HG02642 (cell line): ENCODE measurements at regions not wholly inside any gene's neighbourhood (a gene's known extent, or its start where the extent isn't known, plus 50 kb on each side); places are given as distances from the start of the nearest gene placed in this dataset.
"Not testable (repeated sequence)": the region's sequence is repeated elsewhere in the genome, so short reads cannot be mapped to it uniquely, and the experiment has no call there.

Experiments used
- ATAC-seq: cut with Tn5 transposase; IDR thresholded peaks from one replicate; pipeline ENCODE4 v1.9.1; 2021; ENCODE audit warnings: mild to moderate bottlenecking; ENCODE audit not compliant: unreplicated experiment, poor library complexity

GRCh38 chr3:79953591-79954101 is 185.8 kb upstream of the ROBO1 start:
- ATAC-seq: no peak

GRCh38 chr3:79951426-79951825 is 183.6 kb upstream of the ROBO1 start:
- ATAC-seq: not testable (repeated sequence)

DNA sequence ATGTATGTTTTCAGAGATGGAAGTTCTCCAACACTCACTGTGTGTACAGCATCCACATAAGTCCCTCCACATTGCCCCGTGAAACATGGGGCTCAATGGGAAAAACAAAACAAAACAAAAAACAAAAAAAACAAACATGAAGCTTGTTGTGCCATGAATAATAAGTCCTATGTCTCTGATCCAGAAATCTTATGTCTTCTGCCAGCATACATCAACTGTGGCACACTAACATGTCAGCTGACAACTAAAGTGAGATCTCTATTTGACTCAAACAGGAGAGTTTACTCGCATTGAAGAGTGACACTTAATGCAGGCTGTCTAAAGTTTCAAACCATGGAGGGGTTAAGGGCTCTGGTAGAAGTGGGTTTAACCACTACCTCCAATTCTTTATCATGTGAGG is 180.2 kb upstream of the ROBO1 start:
- no peak for ATAC-seq

- ATAC-seq: no peak
These were observed 179.7 kb upstream of the ROBO1 start for GRCh38 chr3:79947469-79947868.

DNA sequence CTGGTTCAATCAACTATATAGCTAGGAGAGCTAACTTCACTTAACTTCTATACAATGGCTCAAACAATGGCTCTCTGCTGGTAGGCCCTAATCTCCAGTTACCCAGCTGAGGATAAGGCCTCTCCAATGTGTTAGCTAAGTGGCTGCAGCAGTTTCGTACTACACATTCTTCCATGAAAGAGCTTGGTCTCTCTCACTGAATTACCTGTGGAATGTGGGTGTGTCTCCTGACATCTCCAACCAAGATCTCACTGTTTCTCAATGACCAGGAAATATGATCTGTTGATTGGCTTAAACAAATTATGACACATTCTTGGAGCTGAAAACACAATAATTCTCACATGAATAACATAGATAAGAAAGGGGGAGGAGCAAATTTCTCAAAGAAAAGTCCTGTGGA is 169.8 kb upstream of the ROBO1 start:
- ATAC-seq: no peak

- no peak for ATAC-seq
These were observed 162.4 kb upstream of the ROBO1 start for GRCh38 chr3:79930196-79930595.

DNA sequence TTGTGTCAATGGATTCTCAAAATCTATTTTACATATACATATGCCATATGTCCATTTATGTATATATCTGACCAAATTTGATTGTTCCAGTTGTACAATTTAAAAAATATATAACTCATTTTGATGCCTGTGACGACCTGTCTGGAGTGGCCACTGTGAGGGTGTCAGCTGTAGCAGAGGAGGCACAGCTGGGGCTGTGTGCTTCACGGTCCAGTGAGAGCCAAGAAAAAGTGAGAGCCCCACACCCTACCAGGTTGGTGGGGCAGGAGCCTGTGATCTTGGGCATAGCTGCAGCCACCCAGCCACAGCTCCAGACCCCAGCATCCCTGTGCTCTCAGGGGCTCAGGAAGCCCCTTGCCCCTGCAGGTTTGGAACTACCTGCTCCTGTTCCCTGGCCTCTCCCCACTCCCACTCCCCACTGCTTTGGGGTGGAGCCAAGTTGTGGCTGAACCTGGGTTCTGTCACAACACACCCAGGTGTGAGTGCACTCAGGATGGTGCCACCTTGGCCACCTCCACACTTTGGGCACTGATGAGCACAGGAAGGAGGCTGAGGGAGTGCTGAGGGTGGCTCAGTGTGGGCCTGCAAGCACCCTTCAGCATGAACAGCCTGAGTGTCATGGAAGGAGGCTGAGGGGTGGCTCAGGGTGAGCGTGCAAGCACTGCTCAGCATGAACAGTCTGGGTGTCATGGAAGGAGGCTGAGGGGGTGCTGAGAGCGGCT is 161.1 kb upstream of the ROBO1 start:
- ATAC-seq: no peak

GRCh38 chr3:79926522-79926921 is 158.7 kb upstream of the ROBO1 start:
- ATAC-seq: no peak

DNA sequence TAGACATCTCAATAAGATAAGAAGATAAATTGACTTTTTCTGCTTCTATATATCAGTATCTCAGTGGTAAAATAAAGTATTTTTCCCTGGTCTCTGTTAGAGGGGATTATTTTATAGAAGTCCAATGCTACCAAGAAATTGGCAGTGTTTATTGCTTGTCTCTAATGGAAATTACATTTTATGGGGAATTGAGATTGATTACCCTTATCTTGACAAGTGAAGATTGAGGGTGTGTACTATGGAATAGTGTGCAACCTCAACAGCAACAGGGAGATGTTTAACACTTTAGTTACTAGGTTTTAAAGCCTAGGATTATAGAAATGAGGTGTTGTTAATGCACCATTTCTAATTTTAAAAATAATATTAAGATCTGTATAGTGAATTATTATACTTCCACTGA is 154.8 kb upstream of the ROBO1 start:
- ATAC-seq: no peak

DNA sequence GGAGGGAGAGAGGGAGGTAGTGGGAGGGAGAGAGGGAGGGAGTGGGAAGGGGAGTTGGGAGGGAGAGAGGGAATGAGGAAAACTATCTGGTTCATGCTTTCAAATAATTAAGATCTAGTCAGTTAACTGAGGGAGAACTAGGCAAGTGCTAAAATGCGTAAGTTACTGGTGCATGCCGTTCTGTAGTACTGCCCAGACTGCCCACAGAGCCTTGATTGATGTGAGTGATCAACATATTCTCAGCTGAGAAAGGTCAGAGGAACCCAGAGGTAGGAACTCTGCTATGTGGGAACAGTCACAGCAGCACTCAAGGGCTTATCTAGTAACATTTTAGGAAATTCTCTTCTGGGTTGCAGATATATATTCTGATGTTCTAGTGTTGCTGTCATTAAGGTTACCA is 149.8 kb upstream of the ROBO1 start:
- no peak for ATAC-seq

- ATAC-seq: no peak
These were observed 142.5 kb upstream of the ROBO1 start for GRCh38 chr3:79910337-79910736.

- ATAC-seq: no peak
These were observed 138.3 kb upstream of the ROBO1 start for GRCh38 chr3:79906106-79906505.

GRCh38 chr3:79902151-79902550 is 134.4 kb upstream of the ROBO1 start:
- ATAC-seq: no peak

- ATAC-seq: no peak
These were observed 131.1 kb upstream of the ROBO1 start for GRCh38 chr3:79898907-79899306.

DNA sequence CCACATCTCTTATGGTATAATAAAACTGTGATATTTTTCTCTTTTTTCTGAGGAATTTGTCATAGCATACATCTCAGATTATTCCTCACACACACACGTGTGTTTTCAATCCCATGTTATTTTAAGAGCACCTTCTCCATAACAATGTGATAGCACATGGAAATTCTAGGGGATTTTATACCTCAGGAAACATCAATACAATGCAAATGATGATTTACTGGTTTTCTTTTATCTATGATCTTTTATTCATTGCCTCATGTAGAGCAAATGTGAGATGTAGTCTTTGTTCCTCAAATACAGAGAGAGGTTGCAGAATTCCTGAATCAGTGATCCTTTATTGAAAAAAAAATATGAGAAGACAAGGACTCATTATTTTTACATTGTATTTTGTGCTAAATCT is 128.3 kb upstream of the ROBO1 start:
- no peak for ATAC-seq

GRCh38 chr3:79887213-79887612 is 119.4 kb upstream of the ROBO1 start:
- ATAC-seq: no peak

GRCh38 chr3:79886204-79886603 is 118.4 kb upstream of the ROBO1 start:
- no peak for ATAC-seq

- no peak for ATAC-seq
These were observed 117.6 kb upstream of the ROBO1 start for GRCh38 chr3:79885407-79885806.

GRCh38 chr3:79884354-79884753 is 116.6 kb upstream of the ROBO1 start:
- no peak for ATAC-seq

GRCh38 chr3:79881431-79881830 is 113.6 kb upstream of the ROBO1 start:
- ATAC-seq: no peak

DNA sequence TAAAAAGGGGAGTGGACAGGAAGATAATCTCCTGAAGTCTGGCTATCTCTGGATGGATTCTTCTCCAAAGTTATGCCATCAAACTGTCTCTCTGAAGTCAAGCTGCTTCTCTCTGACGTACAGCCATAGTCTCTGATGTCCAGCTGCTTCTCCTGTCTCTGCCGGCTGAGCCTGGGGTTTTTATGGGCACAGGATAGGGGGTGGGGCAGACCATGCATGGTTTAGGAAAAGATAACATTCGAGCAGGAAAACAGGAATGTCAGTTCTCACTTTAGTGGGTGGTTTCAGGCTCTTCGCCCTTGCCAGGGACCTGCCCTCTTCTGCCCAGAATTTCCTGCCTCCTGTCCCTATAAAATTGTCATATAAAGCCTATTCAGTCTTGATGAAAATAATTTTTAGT is 110.9 kb upstream of the ROBO1 start:
- ATAC-seq: no peak

DNA sequence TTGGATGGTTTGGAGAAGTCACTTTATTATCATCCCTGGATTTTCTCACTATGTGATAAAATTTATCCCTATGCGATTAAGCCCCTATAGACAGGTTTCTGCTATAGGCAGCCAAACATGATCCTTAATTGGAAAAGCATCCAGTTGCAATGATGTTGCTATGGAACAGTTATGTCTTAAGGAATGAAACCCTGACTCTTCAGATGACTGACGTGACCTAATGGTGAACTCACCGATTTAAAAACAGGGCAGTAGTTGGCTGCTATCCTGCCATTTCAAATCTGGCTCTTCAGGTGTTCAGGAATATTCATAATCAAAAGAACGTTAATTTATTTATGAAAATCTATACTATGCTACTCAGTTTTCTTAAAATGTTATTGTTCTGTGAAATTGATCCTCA is 106.8 kb upstream of the ROBO1 start:
- no peak for ATAC-seq
